ENCODE measurements at regions not wholly inside any gene's neighbourhood (a gene's known extent, or its start where the extent isn't known, plus 50 kb on each side); places are given as distances from the start of the nearest gene placed in this dataset. TPM values are rescaled to one million over a fixed set of nuclear protein-coding genes. Genes with fewer than 3 reads are reported as not detected.

GRCh38 chr10:20369863-20370736 is 527.0 kb downstream of the NEBL start:
- no peak for ATAC-seq
- Mint-ChIP-seq H3K4me3 (no peak overlapping the region), H3K9me3 (ENCODE audit: low read depth) (peaks cover 8% of the 10 kb centered on the region), H3K27me3 (no peaks in the 10 kb centered on the region), H3K27ac (no peak overlapping the region), H3K36me3 (no peaks in the 10 kb centered on the region), H3K4me1 (no peaks in the 10 kb centered on the region)
- CTCF ChIA-PET = no interaction called here
- DNase-seq = no peak

- DNase-seq (no peak), ATAC-seq (no peak)
- CTCF ChIA-PET = no interaction called here
- Mint-ChIP-seq H3K4me3 (no peak overlapping the region), H3K4me1 (no peaks in the 10 kb centered on the region), H3K9me3 (ENCODE audit: low read depth) (peaks cover 12% of the 10 kb centered on the region), H3K27ac (no peak overlapping the region), H3K27me3 (no peaks in the 10 kb centered on the region), H3K36me3 (no peaks in the 10 kb centered on the region)
These were observed 533.4 kb downstream of the NEBL start for GRCh38 chr10:20363684-20364083.

- no peak overlapping the region for H3K27ac Mint-ChIP-seq
- ATAC-seq = no peak
- no peaks in the 10 kb centered on the region for H3K27me3 Mint-ChIP-seq
- H3K36me3 Mint-ChIP-seq = no peaks in the 10 kb centered on the region
- H3K4me1 Mint-ChIP-seq = no peaks in the 10 kb centered on the region
- no peak for DNase-seq
- no peak overlapping the region for H3K4me3 Mint-ChIP-seq
- CTCF ChIA-PET = no interaction called here
- H3K9me3 Mint-ChIP-seq (ENCODE audit: low read depth) = peaks cover 8% of the 10 kb centered on the region
These were observed 539.7 kb downstream of the PLXDC2 start for GRCh38 chr10:20355915-20356314.

GRCh38 chr10:20355011-20355410 is 538.8 kb downstream of the PLXDC2 start:
- no peaks in the 10 kb centered on the region for H3K4me1 Mint-ChIP-seq
- H3K36me3 Mint-ChIP-seq = no peaks in the 10 kb centered on the region
- CTCF ChIA-PET = no interaction called here
- peaks cover 8% of the 10 kb centered on the region for H3K9me3 Mint-ChIP-seq (ENCODE audit: low read depth)
- no peak overlapping the region for H3K4me3 Mint-ChIP-seq
- H3K27me3 Mint-ChIP-seq = no peaks in the 10 kb centered on the region
- ATAC-seq = no peak
- DNase-seq = no peak
- no peak overlapping the region for H3K27ac Mint-ChIP-seq

- DNase-seq (no peak), ATAC-seq (no peak)
- CTCF ChIA-PET = no interaction called here
- no peaks in the 10 kb centered on the region for H3K27me3 Mint-ChIP-seq
- H3K27ac Mint-ChIP-seq = no peak overlapping the region
- no peaks in the 10 kb centered on the region for H3K4me1 Mint-ChIP-seq
- H3K36me3 Mint-ChIP-seq = no peaks in the 10 kb centered on the region
- no peak overlapping the region for H3K4me3 Mint-ChIP-seq
- H3K9me3 Mint-ChIP-seq (ENCODE audit: low read depth) = peaks cover 10% of the 10 kb centered on the region
These were observed 537.9 kb downstream of the PLXDC2 start for GRCh38 chr10:20354166-20354565.

GRCh38 chr10:20350509-20350908 is 534.3 kb downstream of the PLXDC2 start:
- H3K4me1 Mint-ChIP-seq = no peaks in the 10 kb centered on the region
- CTCF ChIA-PET = no interaction called here
- no peak for ATAC-seq
- peaks cover 2% of the 10 kb centered on the region for H3K9me3 Mint-ChIP-seq (ENCODE audit: low read depth)
- H3K4me3 Mint-ChIP-seq = no peak overlapping the region
- no peak overlapping the region for H3K27ac Mint-ChIP-seq
- H3K27me3 Mint-ChIP-seq = no peaks in the 10 kb centered on the region
- no peak for DNase-seq
- no peaks in the 10 kb centered on the region for H3K36me3 Mint-ChIP-seq

GRCh38 chr10:20343036-20343435 is 526.8 kb downstream of the PLXDC2 start:
- CTCF ChIA-PET = no interaction called here
- H3K9me3 Mint-ChIP-seq (ENCODE audit: low read depth) = peaks cover 12% of the 10 kb centered on the region
- no peak for ATAC-seq

More at GRCh38 chr10:20343036-20343435, 526.8 kb downstream of the PLXDC2 start:
- Mint-ChIP-seq H3K4me3 (no peak overlapping the region), H3K27ac (no peak overlapping the region), H3K27me3 (no peaks in the 10 kb centered on the region), H3K4me1 (no peaks in the 10 kb centered on the region), H3K36me3 (no peaks in the 10 kb centered on the region)
- DNase-seq = no peak

Small RNA genes in the stretch of these regions (microRNA-seq; reads per million reads assigned to microRNA genes)
- gene MIR4675 = not detected
